Activated CD4-positive, CD25-positive, alpha-beta regulatory T cell treated with anti-CD3 and anti-CD28 coated beads, Interleukin-2, amount 50 U/mL, for 16 hours (primary cell): ENCODE measurements at regions not wholly inside any gene's neighbourhood (a gene's known extent, or its start where the extent isn't known, plus 50 kb on each side); places are given as distances from the start of the nearest gene placed in this dataset.
"Not testable (repeated sequence)": the region's sequence is repeated elsewhere in the genome, so short reads cannot be mapped to it uniquely, and the experiment has no call there.

ENCODE experiments used
- DNase-seq: peaks from one replicate; pipeline ENCODE4 v3.0.0-alpha.2; 2020; ENCODE audit warnings: low read depth, low spot score

GRCh38 chr18:47728921-47729320, 201.5 kb downstream of the SMAD2 start:
- DNase-seq, result no peak

GRCh38 chr18:47727409-47727808, 203.1 kb downstream of the SMAD2 start:
- no peak for DNase-seq

- DNase-seq, result no peak
Measured at GRCh38 chr18:47726550-47726949, 203.9 kb downstream of the SMAD2 start.

GRCh38 chr18:47725656-47726055, 204.8 kb downstream of the SMAD2 start:
- DNase-seq, result no peak

GRCh38 chr18:47724186-47724975, 206.1 kb downstream of the SMAD2 start:
- DNase-seq, result no peak

- no peak for DNase-seq
Measured at GRCh38 chr18:47721876-47722275, 208.6 kb downstream of the SMAD2 start.

- no peak for DNase-seq
Measured at GRCh38 chr18:47720741-47721140, 209.7 kb downstream of the SMAD2 start.

- no peak for DNase-seq
Measured at GRCh38 chr18:47719096-47719780, 211.2 kb downstream of the SMAD2 start.

- no peak for DNase-seq
Measured at GRCh38 chr18:47718646-47719045, 211.8 kb downstream of the SMAD2 start.

GRCh38 chr18:47717257-47717656, 213.2 kb downstream of the SMAD2 start:
- DNase-seq, result no peak

GRCh38 chr18:47716632-47717185, 213.8 kb downstream of the SMAD2 start:
- no peak for DNase-seq

- no peak for DNase-seq
Measured at GRCh38 chr18:47710451-47710850, 220.0 kb downstream of the SMAD2 start.

- DNase-seq, result no peak
Measured at GRCh38 chr18:47709556-47709955, 220.9 kb downstream of the SMAD2 start.

- DNase-seq, result no peak
Measured at GRCh38 chr18:47708206-47708605, 222.3 kb downstream of the SMAD2 start.

- DNase-seq, result no peak
Measured at GRCh38 chr18:47701134-47701533, 229.3 kb downstream of the SMAD2 start.

- no peak for DNase-seq
Measured at GRCh38 chr18:47696870-47697269, 233.6 kb downstream of the SMAD2 start.

- no peak for DNase-seq
Measured at GRCh38 chr18:47691611-47692010, 238.8 kb downstream of the SMAD2 start.

GRCh38 chr18:47690778-47691177, 239.7 kb downstream of the SMAD2 start:
- DNase-seq, result not testable (repeated sequence)

GRCh38 chr18:47689371-47689770, 241.1 kb downstream of the SMAD2 start:
- DNase-seq, result no peak

GRCh38 chr18:47686806-47687205, 243.7 kb downstream of the SMAD2 start:
- DNase-seq, result no peak

- DNase-seq, result no peak
Measured at GRCh38 chr18:47683774-47684173, 246.7 kb downstream of the SMAD2 start.

GRCh38 chr18:47682876-47683275, 247.6 kb downstream of the SMAD2 start:
- no peak for DNase-seq

- DNase-seq, result no peak
Measured at GRCh38 chr18:47680488-47680887, 250.0 kb downstream of the SMAD2 start.
